PC-3 (cell line): ENCODE measurements at regions not wholly inside any gene's neighbourhood (a gene's known extent, or its start where the extent isn't known, plus 50 kb on each side); places are given as distances from the start of the nearest gene placed in this dataset.

Experiments
- ATAC-seq: fragments of 200-7000 bp; cut with Tn5 transposase; 2 replicates; pipeline ENCODE4 v1.9.1; 2020; ENCODE audit warnings: mild to moderate bottlenecking, moderate library complexity
- BruUV-seq: library from RNA; stranded (reverse); fragments of 400-500 nt; replicated peaks from 2 replicates; lab custom pipeline; 2021; lab: Mats Ljungman, UMichigan
- CTCF ChIA-PET: fragments of 300-600 bp; sonication (Branson Sonifier 250); formaldehyde crosslinking; loops from one replicate; lab custom pipeline; 2022; ENCODE audit warnings: antibody characterized with exemption; lab: Charles Lee
- POLR2A ChIA-PET: fragments of 300-600 bp; sonication (Branson Sonifier 250); formaldehyde crosslinking; loops from one replicate; lab custom pipeline; 2022; ENCODE audit warnings: antibody characterized with exemption; ENCODE audit not compliant: unreplicated experiment; lab: Charles Lee
- DNase-seq: peaks from one replicate; pipeline ENCODE4 v3.0.0-alpha.2; 2015
- H2AFZ ChIP-seq: fragments of 300-600 bp; sonication (generic); 2 replicates; pipeline ENCODE4 v1.6.0; 2016; ENCODE audit warnings: antibody characterized with exemption, low read length
- H3F3A ChIP-seq: fragments of 300-600 bp; sonication (generic); one replicate; pipeline ENCODE4 v1.6.0; 2017; ENCODE audit warnings: antibody characterized with exemption, low read length, control low read depth, mild to moderate bottlenecking; ENCODE audit not compliant: unreplicated experiment
- H3K27ac ChIP-seq: fragments of 300-600 bp; sonication (generic); 2 replicates; pipeline ENCODE4 v1.5.1; 2016; ENCODE audit warnings: mild to moderate bottlenecking, low read length
- H3K27me3 ChIP-seq: fragments of 300-600 bp; sonication (generic); 2 replicates; pipeline ENCODE4 v1.6.1; 2016; ENCODE audit warnings: low read length, mixed read lengths
- H3K36me3 ChIP-seq: fragments of 300-600 bp; sonication (generic); 2 replicates; pipeline ENCODE4 v1.6.1; 2016; ENCODE audit warnings: low read depth, mixed run types, low read length, mixed read lengths
- H3K4me1 ChIP-seq: fragments of 300-600 bp; sonication (generic); 2 replicates; pipeline ENCODE4 v1.5.1; 2016; ENCODE audit warnings: low read length; ENCODE audit not compliant: insufficient read depth
- H3K4me2 ChIP-seq: fragments of 300-600 bp; sonication (generic); 2 replicates; pipeline ENCODE4 v1.6.0; 2016; ENCODE audit warnings: low read length
- H3K4me3 ChIP-seq: fragments of 300-600 bp; sonication (generic); 2 replicates; pipeline ENCODE4 v1.5.1; 2016; ENCODE audit warnings: mild to moderate bottlenecking, low read length, mixed read lengths
- H3K79me2 ChIP-seq: fragments of 300-600 bp; sonication (generic); 2 replicates; pipeline ENCODE4 v1.6.1; 2017; ENCODE audit warnings: low read length, mixed read lengths
- H3K9ac ChIP-seq: fragments of 300-600 bp; sonication (generic); 2 replicates; pipeline ENCODE4 v1.6.0; 2016; ENCODE audit warnings: mild to moderate bottlenecking, low read length
- H3K9me2 ChIP-seq: fragments of 300-600 bp; sonication (generic); replicated peaks from 2 replicates; pipeline ENCODE4 v1.6.1; 2016; ENCODE audit warnings: mixed run types, low read length, mixed read lengths
- H3K9me3 ChIP-seq: fragments of 300-600 bp; sonication (generic); 2 replicates; pipeline ENCODE4 v1.6.1; 2016; ENCODE audit warnings: low read length, mixed read lengths
- H4K20me1 ChIP-seq: fragments of 300-600 bp; sonication (generic); 2 replicates; pipeline ENCODE4 v1.6.1; 2016; ENCODE audit warnings: low read length, mixed read lengths
- EZH2 ChIP-seq: fragments of 300-600 bp; sonication (generic); IDR thresholded peaks from one replicate; pipeline ENCODE4 v1.6.1; 2017; ENCODE audit warnings: antibody characterized with exemption, mild to moderate bottlenecking, low read length; ENCODE audit not compliant: unreplicated experiment
- EZH2phosphoT487 ChIP-seq: fragments of 300-600 bp; sonication (generic); IDR thresholded peaks from 2 replicates; pipeline ENCODE4 v1.6.1; 2018; ENCODE audit warnings: mild to moderate bottlenecking, antibody characterized with exemption, low read length, borderline replicate concordance
- intact Hi-C: fragments of 100-400 bp; cut with micrococcal nuclease; formaldehyde crosslinking; loops from 2 replicates; pipeline ENCODE4 v1.9.0; 2023
- TF ChIP-seq, protein P1 (sequence below): fragments of 300-600 bp; sonication (generic); conservative IDR thresholded peaks from 2 replicates; pipeline ENCODE4 v1.5.1; 2017; ENCODE audit warnings: antibody characterized with exemption, low read depth, mild to moderate bottlenecking, low read length

- Histone ChIP-seq H3K9me3 (no peaks in the 10 kb centered on the region), H2AFZ (no peak overlapping the region), H3K9me2 (no peaks in the 10 kb centered on the region), H3K9ac (no peak overlapping the region), H3K36me3 (no peaks in the 10 kb centered on the region), H3K4me2 (no peak overlapping the region), H3K27me3 (no peaks in the 10 kb centered on the region), H4K20me1 (no peaks in the 10 kb centered on the region), H3K27ac (no peak overlapping the region), H3K4me3 (no peak overlapping the region), H3K79me2 (no peaks in the 10 kb centered on the region), H3F3A (no peaks in the 10 kb centered on the region), H3K4me1 (no peaks in the 10 kb centered on the region)
- ChIA-PET POLR2A (no interaction called here), CTCF (no interaction called here)
- intact Hi-C loops = loop anchor here (5.0 kb wide), 1 partner anchor 180 kb away; no protein-coding TSS in a partner anchor
- BruUV-seq = no TSS peak
- TF ChIP-seq EZH2phosphoT487 (no peak), EZH2 (no peak)
- TF ChIP-seq, protein P1, sequence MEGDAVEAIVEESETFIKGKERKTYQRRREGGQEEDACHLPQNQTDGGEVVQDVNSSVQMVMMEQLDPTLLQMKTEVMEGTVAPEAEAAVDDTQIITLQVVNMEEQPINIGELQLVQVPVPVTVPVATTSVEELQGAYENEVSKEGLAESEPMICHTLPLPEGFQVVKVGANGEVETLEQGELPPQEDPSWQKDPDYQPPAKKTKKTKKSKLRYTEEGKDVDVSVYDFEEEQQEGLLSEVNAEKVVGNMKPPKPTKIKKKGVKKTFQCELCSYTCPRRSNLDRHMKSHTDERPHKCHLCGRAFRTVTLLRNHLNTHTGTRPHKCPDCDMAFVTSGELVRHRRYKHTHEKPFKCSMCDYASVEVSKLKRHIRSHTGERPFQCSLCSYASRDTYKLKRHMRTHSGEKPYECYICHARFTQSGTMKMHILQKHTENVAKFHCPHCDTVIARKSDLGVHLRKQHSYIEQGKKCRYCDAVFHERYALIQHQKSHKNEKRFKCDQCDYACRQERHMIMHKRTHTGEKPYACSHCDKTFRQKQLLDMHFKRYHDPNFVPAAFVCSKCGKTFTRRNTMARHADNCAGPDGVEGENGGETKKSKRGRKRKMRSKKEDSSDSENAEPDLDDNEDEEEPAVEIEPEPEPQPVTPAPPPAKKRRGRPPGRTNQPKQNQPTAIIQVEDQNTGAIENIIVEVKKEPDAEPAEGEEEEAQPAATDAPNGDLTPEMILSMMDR = no peak
- DNase-seq = no peak
- no peak for ATAC-seq
Measured at GRCh38 chr12:86911973-86912372, 655.8 kb upstream of the MGAT4C start.

GRCh38 chr12:86903159-86903558 lies 647.0 kb upstream of the MGAT4C start:
- POLR2A ChIA-PET = no interaction called here
- H3K36me3 ChIP-seq = no peaks in the 10 kb centered on the region
- no peaks in the 10 kb centered on the region for H3K79me2 ChIP-seq
- H4K20me1 ChIP-seq = no peaks in the 10 kb centered on the region
- no peak overlapping the region for H3K27ac ChIP-seq
- no TSS peak for BruUV-seq
- no peak for ATAC-seq
- no peaks in the 10 kb centered on the region for H3K9me2 ChIP-seq
- no peak overlapping the region for H3K4me2 ChIP-seq
- H3K27me3 ChIP-seq = no peaks in the 10 kb centered on the region
- intact Hi-C loops = no loop called here
- DNase-seq = no peak
- no peaks in the 10 kb centered on the region for H3K9me3 ChIP-seq
- no peaks in the 10 kb centered on the region for H3K4me1 ChIP-seq
- CTCF ChIA-PET = no interaction called here
- H3F3A ChIP-seq = no peaks in the 10 kb centered on the region
- no peak overlapping the region for H3K9ac ChIP-seq
- no peak for TF ChIP-seq EZH2
- no peak for TF ChIP-seq EZH2phosphoT487
- TF ChIP-seq, protein P1 = no peak
- H3K4me3 ChIP-seq = no peak overlapping the region
- no peak overlapping the region for H2AFZ ChIP-seq

DNA sequence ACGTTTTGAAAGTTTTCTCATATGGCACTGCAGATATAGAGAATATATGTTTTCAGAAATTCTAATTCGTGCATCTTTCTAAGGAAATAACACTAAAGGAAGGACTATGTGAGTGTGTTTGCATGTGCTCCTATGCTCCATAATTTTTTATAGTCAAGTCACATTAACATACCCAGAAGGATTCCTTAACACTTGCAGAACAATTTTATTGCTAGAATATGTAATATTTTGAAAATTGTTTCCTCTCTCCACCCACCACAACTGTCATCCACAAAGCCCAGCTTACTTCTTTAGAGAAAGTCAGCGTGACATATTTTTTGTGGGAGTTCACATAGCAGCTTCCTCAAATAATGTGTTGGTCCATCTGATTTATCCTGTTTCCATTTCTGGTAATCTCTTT lies 604.6 kb upstream of the MGAT4C start:
- no peak for TF ChIP-seq EZH2phosphoT487
- TF ChIP-seq EZH2 = no peak
- TF ChIP-seq, protein P1 = no peak
- ChIA-PET CTCF (no interaction called here), POLR2A (no interaction called here)
- DNase-seq = no peak
- Histone ChIP-seq H3K36me3 (no peaks in the 10 kb centered on the region), H3K4me1 (no peaks in the 10 kb centered on the region), H3F3A (no peaks in the 10 kb centered on the region), H2AFZ (no peak overlapping the region), H3K4me2 (no peak overlapping the region), H3K4me3 (no peak overlapping the region), H3K79me2 (no peaks in the 10 kb centered on the region), H3K9ac (no peak overlapping the region), H4K20me1 (no peaks in the 10 kb centered on the region), H3K9me3 (no peaks in the 10 kb centered on the region), H3K9me2 (no peaks in the 10 kb centered on the region), H3K27me3 (no peaks in the 10 kb centered on the region), H3K27ac (no peak overlapping the region)
- no TSS peak for BruUV-seq
- ATAC-seq = no peak
- intact Hi-C loops = no loop called here
